CD4-positive, alpha-beta T cell (primary cell): ENCODE measurements at regions not wholly inside any gene's neighbourhood (a gene's known extent, or its start where the extent isn't known, plus 50 kb on each side); places are given as distances from the start of the nearest gene placed in this dataset.

Source experiments
- ATAC-seq: fragments of 200-7000 bp; cut with Tn5 transposase; one replicate; pipeline ENCODE4 v1.10.0; 2022; ENCODE audit warnings: mild to moderate bottlenecking; ENCODE audit not compliant: poor library complexity
- CTCF ChIA-PET: fragments of 350-600 bp; sonication (Branson Sonifier 250); formaldehyde crosslinking; loops from one replicate; lab custom pipeline; 2021; ENCODE audit warnings: antibody characterized with exemption, inconsistent platforms; lab: Charles Lee
- POLR2A ChIA-PET: fragments of 350-600 bp; sonication (Branson Sonifier 250); formaldehyde crosslinking; loops from one replicate; lab custom pipeline; 2021; ENCODE audit warnings: antibody characterized with exemption, inconsistent platforms; lab: Charles Lee
- DNase-seq, 14 experiments: peaks; one replicate each; pipeline ENCODE4 v3.0.0-alpha.2; 2013 to 2020; ENCODE audit warnings: mixed read lengths in 2 of 14
- H3K27ac ChIP-seq, 2 donors: one replicate each; pipeline versions ENCODE4 v1.5.1 to v1.7.0; 2013; ENCODE audit warnings: low read length in 2 of 2, low read depth in 1 of 2, mild to moderate bottlenecking in 1 of 2
- H3K27me3 ChIP-seq, 2 experiments: 1 replicate in 1 of 2; 2 replicates in 1 of 2; pipeline versions ENCODE4 v1.6.1 to v1.7.0; 2013; ENCODE audit warnings: low read length in 2 of 2, control low read depth in 1 of 2, mild to moderate bottlenecking in 1 of 2, moderate library complexity in 1 of 2; ENCODE audit not compliant: insufficient read depth in 2 of 2, control insufficient read depth in 1 of 2
- H3K36me3 ChIP-seq: one replicate; pipeline ENCODE4 v1.6.1; 2013; ENCODE audit warnings: low read length, control low read depth; ENCODE audit not compliant: insufficient read depth
- H3K4me1 ChIP-seq: one replicate; pipeline ENCODE4 v1.6.1; 2013; ENCODE audit warnings: low read length, control low read depth; ENCODE audit not compliant: insufficient read depth
- H3K4me3 ChIP-seq: one replicate; pipeline ENCODE4 v1.5.1; 2013; ENCODE audit warnings: mild to moderate bottlenecking, low read length, moderate library complexity
- H3K9me3 ChIP-seq, 2 experiments: 1 replicate in 1 of 2; 2 replicates in 1 of 2; pipeline versions ENCODE4 v1.6.1 to v1.7.0; 2013; ENCODE audit warnings: low read length in 2 of 2, mild to moderate bottlenecking in 2 of 2, control low read depth in 1 of 2, moderate library complexity in 1 of 2; ENCODE audit not compliant: control insufficient read depth in 1 of 2, insufficient read depth in 1 of 2
- H3K27ac Mint-ChIP-seq: one replicate; pipeline ENCODE4 v1.8.0; 2020; ENCODE audit warnings: mixed read lengths
- H3K27me3 Mint-ChIP-seq: one replicate; pipeline ENCODE4 v1.8.0; 2021; ENCODE audit warnings: mixed read lengths
- H3K36me3 Mint-ChIP-seq: one replicate; pipeline ENCODE4 v1.8.0; 2021; ENCODE audit warnings: low read depth, mixed read lengths
- H3K4me1 Mint-ChIP-seq: one replicate; pipeline ENCODE4 v1.8.0; 2021; ENCODE audit warnings: low read depth, mixed read lengths
- H3K4me3 Mint-ChIP-seq: one replicate; pipeline ENCODE4 v1.8.0; 2020; ENCODE audit warnings: mild to moderate bottlenecking, mixed read lengths
- H3K9me3 Mint-ChIP-seq: one replicate; pipeline ENCODE4 v1.8.0; 2020; ENCODE audit warnings: mixed read lengths
- intact Hi-C, 2 experiments: fragments of 100-400 bp; cut with DNase I in 1 of 2; cut with micrococcal nuclease in 1 of 2; formaldehyde crosslinking; loops; one replicate each; pipeline versions ENCODE4 v1.15.1 to v1.9.0; 2023 to 2025; cut with DNase I, micrococcal nuclease
- TF ChIP-seq, protein P1 (sequence below): fragments of 200-600 bp; IDR thresholded peaks from one replicate; pipeline ENCODE4 v1.8.0; 2022; ENCODE audit warnings: antibody characterized with exemption, mild to moderate bottlenecking

GRCh38 chr4:175351473-175351872, 433.3 kb downstream of the ADAM29 start:
- no peaks in the 10 kb centered on the region for H3K36me3 Mint-ChIP-seq
- no peaks in the 10 kb centered on the region for H3K27me3 Mint-ChIP-seq
- Histone ChIP-seq H3K4me1 (no peaks in the 10 kb centered on the region), H3K9me3 (no peaks in the 10 kb centered on the region), H3K27ac (no peak overlapping the region), H3K36me3 (no peaks in the 10 kb centered on the region), H3K27me3 (no peaks in the 10 kb centered on the region), H3K4me3 (no peak overlapping the region)
- no peak for DNase-seq
- no peak overlapping the region for H3K4me3 Mint-ChIP-seq
- TF ChIP-seq, protein P1, sequence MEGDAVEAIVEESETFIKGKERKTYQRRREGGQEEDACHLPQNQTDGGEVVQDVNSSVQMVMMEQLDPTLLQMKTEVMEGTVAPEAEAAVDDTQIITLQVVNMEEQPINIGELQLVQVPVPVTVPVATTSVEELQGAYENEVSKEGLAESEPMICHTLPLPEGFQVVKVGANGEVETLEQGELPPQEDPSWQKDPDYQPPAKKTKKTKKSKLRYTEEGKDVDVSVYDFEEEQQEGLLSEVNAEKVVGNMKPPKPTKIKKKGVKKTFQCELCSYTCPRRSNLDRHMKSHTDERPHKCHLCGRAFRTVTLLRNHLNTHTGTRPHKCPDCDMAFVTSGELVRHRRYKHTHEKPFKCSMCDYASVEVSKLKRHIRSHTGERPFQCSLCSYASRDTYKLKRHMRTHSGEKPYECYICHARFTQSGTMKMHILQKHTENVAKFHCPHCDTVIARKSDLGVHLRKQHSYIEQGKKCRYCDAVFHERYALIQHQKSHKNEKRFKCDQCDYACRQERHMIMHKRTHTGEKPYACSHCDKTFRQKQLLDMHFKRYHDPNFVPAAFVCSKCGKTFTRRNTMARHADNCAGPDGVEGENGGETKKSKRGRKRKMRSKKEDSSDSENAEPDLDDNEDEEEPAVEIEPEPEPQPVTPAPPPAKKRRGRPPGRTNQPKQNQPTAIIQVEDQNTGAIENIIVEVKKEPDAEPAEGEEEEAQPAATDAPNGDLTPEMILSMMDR: no peak
- no peaks in the 10 kb centered on the region for H3K9me3 Mint-ChIP-seq
- H3K27ac Mint-ChIP-seq: no peak overlapping the region
- ChIA-PET POLR2A (no interaction called here), CTCF (no interaction called here)
- H3K4me1 Mint-ChIP-seq: no peaks in the 10 kb centered on the region
- ATAC-seq: no peak
- intact Hi-C loops: no loop called here

GRCh38 chr4:175369087-175369486, 443.0 kb downstream of the GPM6A start:
- no peaks in the 10 kb centered on the region for H3K4me1 ChIP-seq
- peaks cover 2% of the 10 kb centered on the region for H3K9me3 Mint-ChIP-seq
- H3K4me3 ChIP-seq: no peak overlapping the region
- no peak overlapping the region for H3K27ac ChIP-seq
- POLR2A ChIA-PET: no interaction called here
- DNase-seq: no peak
- peaks cover 0 to 4% of the 10 kb centered on the region in 2 experiments for H3K9me3 ChIP-seq
- no peaks in the 10 kb centered on the region for H3K36me3 Mint-ChIP-seq
- no peaks in the 10 kb centered on the region for H3K27me3 ChIP-seq
- H3K27me3 Mint-ChIP-seq: no peaks in the 10 kb centered on the region
- ATAC-seq: no peak
- no peaks in the 10 kb centered on the region for H3K4me1 Mint-ChIP-seq
- TF ChIP-seq, protein P1: no peak
- no peaks in the 10 kb centered on the region for H3K36me3 ChIP-seq
- CTCF ChIA-PET: no interaction called here
- intact Hi-C loops: no loop called here
- no peak overlapping the region for H3K4me3 Mint-ChIP-seq
- no peak overlapping the region for H3K27ac Mint-ChIP-seq

DNA sequence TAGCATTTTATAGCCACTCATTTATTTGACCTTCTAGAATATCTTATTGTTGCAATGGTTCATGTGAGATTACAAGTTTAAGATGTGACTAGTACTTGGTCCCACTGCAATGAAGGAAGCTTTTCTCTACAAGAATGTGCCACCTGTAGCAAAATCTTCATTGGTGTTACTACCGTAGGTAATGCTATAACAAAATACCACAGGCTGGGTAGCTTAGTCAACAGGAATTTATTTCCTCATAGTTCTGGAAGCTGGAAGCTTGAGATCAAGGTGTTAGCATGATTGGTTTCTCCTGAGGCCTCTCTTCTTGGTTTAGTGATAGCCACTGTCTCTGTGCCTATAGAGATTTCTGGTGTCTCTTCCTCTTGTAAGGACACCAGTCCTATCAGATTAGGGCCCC, 441.0 kb downstream of the GPM6A start:
- no peaks in the 10 kb centered on the region for H3K4me1 Mint-ChIP-seq
- ChIA-PET CTCF (no interaction called here), POLR2A (no interaction called here)
- no peak overlapping the region for H3K27ac ChIP-seq
- H3K9me3 ChIP-seq: peaks cover 0 to 10% of the 10 kb centered on the region in 2 experiments
- H3K4me3 ChIP-seq: no peak overlapping the region
- H3K9me3 Mint-ChIP-seq: peaks cover 2% of the 10 kb centered on the region
- no peak for DNase-seq
- no peaks in the 10 kb centered on the region for H3K27me3 Mint-ChIP-seq
- no peak overlapping the region for H3K4me3 Mint-ChIP-seq
- no peak overlapping the region for H3K27ac Mint-ChIP-seq
- ATAC-seq: no peak
- H3K4me1 ChIP-seq: no peaks in the 10 kb centered on the region
- intact Hi-C loops: no loop called here
- no peaks in the 10 kb centered on the region for H3K27me3 ChIP-seq
- no peaks in the 10 kb centered on the region for H3K36me3 ChIP-seq
- TF ChIP-seq, protein P1: no peak
- H3K36me3 Mint-ChIP-seq: no peaks in the 10 kb centered on the region
